Mesenchymal stem cell (in vitro differentiated cells and primary cell): ENCODE measurements at regions not wholly inside any gene's neighbourhood (a gene's known extent, or its start where the extent isn't known, plus 50 kb on each side); places are given as distances from the start of the nearest gene placed in this dataset.

Experiments
- DNase-seq: peaks from one replicate; pipeline ENCODE4 v3.0.0-alpha.2; 2013
- H2AFZ ChIP-seq: one replicate; pipeline ENCODE4 v1.6.1; 2013; ENCODE audit warnings: low read depth, mild to moderate bottlenecking, control low read depth, inconsistent platforms, low read length, moderate library complexity
- H2AK5ac ChIP-seq: 2 replicates; pipeline ENCODE4 v1.6.1; 2013; ENCODE audit warnings: low read length, moderate library complexity, mild to moderate bottlenecking, inconsistent platforms; ENCODE audit not compliant: severe bottlenecking
- H2BK120ac ChIP-seq: one replicate; pipeline ENCODE4 v1.6.1; 2013; ENCODE audit warnings: low read depth, mild to moderate bottlenecking, inconsistent platforms, low read length, moderate library complexity
- H2BK12ac ChIP-seq, 2 experiments: one replicate each; pipeline ENCODE4 v1.6.1; 2013; ENCODE audit warnings: inconsistent platforms in 2 of 2, low read length in 2 of 2, mild to moderate bottlenecking in 2 of 2, moderate library complexity in 2 of 2, control low read depth in 1 of 2
- H2BK15ac ChIP-seq: one replicate; pipeline ENCODE4 v1.6.1; 2013; ENCODE audit warnings: mild to moderate bottlenecking, low read depth, inconsistent platforms; ENCODE audit not compliant: poor library complexity, severe bottlenecking
- H2BK5ac ChIP-seq: 2 replicates; pipeline ENCODE4 v1.6.1; 2013; ENCODE audit warnings: low read depth, mild to moderate bottlenecking, low read length, control low read depth, inconsistent platforms; ENCODE audit not compliant: poor library complexity, severe bottlenecking
- H3K14ac ChIP-seq, 2 experiments: one replicate each; pipeline ENCODE4 v1.6.1; 2013; ENCODE audit warnings: inconsistent platforms in 2 of 2, low read length in 2 of 2, control low read depth in 1 of 2, mild to moderate bottlenecking in 1 of 2, moderate library complexity in 1 of 2
- H3K18ac ChIP-seq, 2 experiments: one replicate each; pipeline ENCODE4 v1.6.1; 2013; ENCODE audit warnings: inconsistent platforms in 2 of 2, low read length in 2 of 2, control low read depth in 1 of 2, low read depth in 1 of 2, mild to moderate bottlenecking in 1 of 2
- H3K23ac ChIP-seq, 2 experiments: one replicate each; pipeline ENCODE4 v1.6.1; 2013; ENCODE audit warnings: inconsistent platforms in 2 of 2, low read length in 2 of 2, mild to moderate bottlenecking in 2 of 2, moderate library complexity in 2 of 2, control low read depth in 1 of 2
- H3K27ac ChIP-seq: 2 replicates; pipeline ENCODE4 v1.5.1; 2013; ENCODE audit warnings: mild to moderate bottlenecking, moderate library complexity, low read length, control low read depth, inconsistent platforms; ENCODE audit not compliant: poor library complexity, severe bottlenecking
- H3K27me3 ChIP-seq, 2 experiments: 2 replicates each; pipeline versions ENCODE4 v1.6.1 to v1.7.0; 2013; ENCODE audit warnings: low read length in 2 of 2, mild to moderate bottlenecking in 2 of 2, moderate library complexity in 2 of 2, control low read depth in 1 of 2, inconsistent platforms in 1 of 2; ENCODE audit not compliant: control insufficient read depth in 1 of 2, insufficient read depth in 1 of 2
- H3K36me3 ChIP-seq, 2 experiments: 2 replicates each; pipeline versions ENCODE4 v1.6.1 to v1.7.0; 2013; ENCODE audit warnings: low read length in 2 of 2, control low read depth in 1 of 2, inconsistent platforms in 1 of 2, low read depth in 1 of 2, mild to moderate bottlenecking in 1 of 2; ENCODE audit not compliant: insufficient read depth in 2 of 2, control insufficient read depth in 1 of 2
- H3K4ac ChIP-seq, 2 experiments: one replicate each; pipeline ENCODE4 v1.6.1; 2013; ENCODE audit warnings: inconsistent platforms in 2 of 2, low read length in 2 of 2, mild to moderate bottlenecking in 2 of 2, moderate library complexity in 2 of 2, control low read depth in 1 of 2, low read depth in 1 of 2
- H3K4me1 ChIP-seq: 2 replicates; pipeline ENCODE4 v1.6.1; 2013; ENCODE audit warnings: low read depth, low read length, control low read depth; ENCODE audit not compliant: control insufficient read depth, insufficient read depth
- H3K4me2 ChIP-seq: 2 replicates; pipeline ENCODE4 v1.6.1; 2013; ENCODE audit warnings: low read length, mild to moderate bottlenecking, inconsistent platforms; ENCODE audit not compliant: poor library complexity, severe bottlenecking
- H3K4me3 ChIP-seq, 2 experiments: 2 replicates each; pipeline versions ENCODE4 v1.5.1 to v1.7.0; 2013; ENCODE audit warnings: low read length in 2 of 2, mild to moderate bottlenecking in 2 of 2, control low read depth in 1 of 2, low read depth in 1 of 2; ENCODE audit not compliant: insufficient read depth in 1 of 2
- H3K79me1 ChIP-seq: replicated peaks from 2 replicates; pipeline ENCODE4 v1.6.1; 2013; ENCODE audit warnings: mild to moderate bottlenecking, control low read depth, low read length, inconsistent platforms; ENCODE audit not compliant: poor library complexity, severe bottlenecking
- H3K9ac ChIP-seq: 2 replicates; pipeline ENCODE4 v1.7.0; 2013; ENCODE audit warnings: mild to moderate bottlenecking, low read length, moderate library complexity
- H3K9me3 ChIP-seq: 2 replicates; pipeline ENCODE4 v1.7.0; 2013; ENCODE audit warnings: mild to moderate bottlenecking, low read length; ENCODE audit not compliant: control insufficient read depth
- H4K8ac ChIP-seq: one replicate; pipeline ENCODE4 v1.6.1; 2013; ENCODE audit warnings: inconsistent platforms, mild to moderate bottlenecking, low read length, moderate library complexity
- H4K91ac ChIP-seq: one replicate; pipeline ENCODE4 v1.6.1; 2013; ENCODE audit warnings: mild to moderate bottlenecking, low read length, inconsistent platforms
- WGBS: methylation state at CpG from one replicate; pipeline ENCODE4 v1.1.7; 2013; ENCODE audit warnings: mixed read lengths; 5-methylcytosine and 5-hydroxymethylcytosine counted together

GRCh38 chr15:53272116-53272515 lies 482.0 kb upstream of the ONECUT1 start:
- no peak overlapping the region for H2BK5ac ChIP-seq
- no peak overlapping the region for H3K9ac ChIP-seq
- no peak overlapping the region for H3K4me2 ChIP-seq
- H4K91ac ChIP-seq = no peak overlapping the region
- H3K4me1 ChIP-seq = no peaks in the 10 kb centered on the region
- H3K27ac ChIP-seq = no peak overlapping the region
- 0% methylated on average over 1 of the region's 1 CpG for WGBS
- H2AFZ ChIP-seq = no peak overlapping the region
- no peak overlapping the region for H4K8ac ChIP-seq
- no peaks in the 10 kb centered on the region for H3K36me3 ChIP-seq
- no peaks in the 10 kb centered on the region for H3K9me3 ChIP-seq
- H3K79me1 ChIP-seq = no peaks in the 10 kb centered on the region
- H3K18ac ChIP-seq = no peak overlapping the region
- H3K4ac ChIP-seq = no peak overlapping the region
- no peaks in the 10 kb centered on the region for H3K27me3 ChIP-seq
- no peak overlapping the region for H2BK12ac ChIP-seq
- H2AK5ac ChIP-seq = no peak overlapping the region
- DNase-seq = no peak
- no peak overlapping the region for H3K23ac ChIP-seq
- no peak overlapping the region for H2BK15ac ChIP-seq
- H3K14ac ChIP-seq = no peak overlapping the region
- H3K4me3 ChIP-seq = no peak overlapping the region
- H2BK120ac ChIP-seq = no peak overlapping the region

DNA sequence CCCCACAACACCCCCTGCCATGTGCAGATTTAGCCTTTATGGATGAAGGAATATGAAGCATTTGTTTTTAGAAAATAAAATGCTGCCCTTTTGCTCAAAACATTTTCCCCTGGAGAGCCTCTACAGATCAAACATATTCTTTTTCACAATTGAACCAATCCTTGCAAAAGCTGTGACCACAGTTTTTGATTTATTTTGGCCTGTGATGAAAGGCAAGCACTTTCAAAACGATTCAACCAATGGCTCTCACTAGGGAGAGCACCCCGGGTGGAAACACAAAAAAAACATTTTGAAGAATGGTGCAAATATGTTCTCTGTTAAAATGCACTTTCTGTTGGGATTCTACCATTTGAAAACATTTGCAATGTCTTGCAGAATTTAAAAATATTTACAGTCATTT lies 476.0 kb upstream of the ONECUT1 start:
- H3K9ac ChIP-seq = no peak overlapping the region
- H3K4me1 ChIP-seq = no peaks in the 10 kb centered on the region
- no peak overlapping the region for H2BK120ac ChIP-seq
- no peaks in the 10 kb centered on the region for H3K36me3 ChIP-seq
- H2AFZ ChIP-seq = no peak overlapping the region
- H3K4ac ChIP-seq = no peak overlapping the region
- H3K14ac ChIP-seq = no peak overlapping the region
- no peak overlapping the region for H4K91ac ChIP-seq
- no peaks in the 10 kb centered on the region for H3K9me3 ChIP-seq
- no peak overlapping the region for H2BK15ac ChIP-seq
- H3K4me2 ChIP-seq = no peak overlapping the region
- H2BK5ac ChIP-seq = no peak overlapping the region
- no peak overlapping the region for H2AK5ac ChIP-seq
- H4K8ac ChIP-seq = no peak overlapping the region
- H3K23ac ChIP-seq = no peak overlapping the region
- H3K4me3 ChIP-seq = no peak overlapping the region
- H3K27me3 ChIP-seq = no peaks in the 10 kb centered on the region
- H3K79me1 ChIP-seq = no peaks in the 10 kb centered on the region
- DNase-seq = no peak
- no peak overlapping the region for H2BK12ac ChIP-seq
- H3K18ac ChIP-seq = no peak overlapping the region
- WGBS = 56% methylated on average over 2 of the region's 2 CpGs
- no peak overlapping the region for H3K27ac ChIP-seq

DNA sequence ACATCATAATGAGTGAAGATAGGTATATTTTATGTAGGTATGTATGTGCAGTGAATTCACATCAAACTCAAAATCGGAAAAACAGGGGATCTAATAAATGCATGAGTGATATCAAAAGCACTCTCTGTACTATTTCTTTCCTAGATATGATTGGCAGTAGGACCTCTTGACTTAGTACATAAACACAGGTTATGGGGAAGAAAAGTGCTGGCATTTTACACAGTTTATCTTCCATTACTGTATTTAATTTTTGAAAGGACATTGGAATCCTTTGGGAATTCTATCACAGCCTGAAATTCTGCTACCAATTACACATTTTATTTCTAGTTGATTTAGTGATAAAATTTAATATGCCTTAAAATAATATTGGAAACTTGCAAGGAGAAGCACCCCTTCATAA lies 470.5 kb upstream of the ONECUT1 start:
- Histone ChIP-seq H2BK5ac (no peak overlapping the region), H2AK5ac (no peak overlapping the region), H3K23ac (no peak overlapping the region), H3K9ac (no peak overlapping the region), H4K91ac (no peak overlapping the region), H3K4ac (no peak overlapping the region), H2AFZ (no peak overlapping the region), H3K18ac (no peak overlapping the region), H3K27ac (no peak overlapping the region), H3K4me2 (no peak overlapping the region), H3K36me3 (no peaks in the 10 kb centered on the region), H2BK12ac (no peak overlapping the region), H3K79me1 (no peaks in the 10 kb centered on the region), H3K4me3 (no peak overlapping the region), H4K8ac (no peak overlapping the region), H3K4me1 (no peaks in the 10 kb centered on the region), H3K9me3 (no peaks in the 10 kb centered on the region), H2BK120ac (no peak overlapping the region), H3K27me3 (no peaks in the 10 kb centered on the region), H2BK15ac (no peak overlapping the region), H3K14ac (no peak overlapping the region)
- DNase-seq = no peak
- WGBS = no CpG with 5 or more reads among the region's 1 CpG

GRCh38 chr15:53256457-53256856 lies 466.3 kb upstream of the ONECUT1 start:
- no peak overlapping the region for H3K4me2 ChIP-seq
- H2BK12ac ChIP-seq = no peak overlapping the region
- no peak overlapping the region for H3K27ac ChIP-seq
- H3K9me3 ChIP-seq = no peaks in the 10 kb centered on the region
- H2AFZ ChIP-seq = no peak overlapping the region
- no peak overlapping the region for H4K8ac ChIP-seq
- H4K91ac ChIP-seq = no peak overlapping the region
- H3K14ac ChIP-seq = no peak overlapping the region
- H3K9ac ChIP-seq = no peak overlapping the region
- DNase-seq = no peak
- 66% methylated on average over 4 of the region's 4 CpGs for WGBS
- no peak overlapping the region for H2BK120ac ChIP-seq
- no peaks in the 10 kb centered on the region for H3K4me1 ChIP-seq
- no peaks in the 10 kb centered on the region for H3K27me3 ChIP-seq
- H2BK5ac ChIP-seq = no peak overlapping the region
- no peak overlapping the region for H2BK15ac ChIP-seq
- no peaks in the 10 kb centered on the region for H3K79me1 ChIP-seq
- H3K36me3 ChIP-seq = no peaks in the 10 kb centered on the region
- H3K23ac ChIP-seq = no peak overlapping the region
- no peak overlapping the region for H2AK5ac ChIP-seq
- H3K18ac ChIP-seq = no peak overlapping the region
- H3K4ac ChIP-seq = no peak overlapping the region
- H3K4me3 ChIP-seq = no peak overlapping the region
